Stimulated activated CD4-positive, alpha-beta T cell treated with anti-CD3 and anti-CD28 coated beads, Interleukin-1b, Interleukin-23, amount 100 ng/mL, for 48 hours (primary cell): ENCODE measurements at regions not wholly inside any gene's neighbourhood (a gene's known extent, or its start where the extent isn't known, plus 50 kb on each side); places are given as distances from the start of the nearest gene placed in this dataset.
A peak's percentile ranks its signal among the peaks of the same experiment; 100 is the strongest.

Experiments used
- DNase-seq: peaks from one replicate; pipeline ENCODE4 v3.0.0-alpha.2; 2020

DNA sequence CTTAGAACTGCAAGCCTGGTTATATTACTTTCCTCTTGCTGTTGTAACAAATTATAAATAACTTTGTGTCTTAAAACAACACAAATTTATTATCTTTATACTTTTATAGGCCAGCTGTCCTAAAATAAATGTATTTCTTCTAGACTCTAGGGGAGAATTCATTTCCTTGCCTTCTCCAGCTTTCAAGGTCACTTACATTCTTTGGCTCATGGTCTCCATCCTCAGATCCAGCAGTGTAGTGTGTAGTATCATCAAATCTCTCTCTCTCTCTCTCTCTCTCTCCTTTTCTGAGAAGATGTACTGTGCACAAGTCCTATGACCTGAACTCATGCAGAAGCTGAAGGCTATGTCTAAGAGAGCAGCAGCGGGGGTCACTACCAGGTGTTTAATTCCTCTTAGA, 1510.6 kb downstream of the MRPL39 start:
- no peak for DNase-seq

DNA sequence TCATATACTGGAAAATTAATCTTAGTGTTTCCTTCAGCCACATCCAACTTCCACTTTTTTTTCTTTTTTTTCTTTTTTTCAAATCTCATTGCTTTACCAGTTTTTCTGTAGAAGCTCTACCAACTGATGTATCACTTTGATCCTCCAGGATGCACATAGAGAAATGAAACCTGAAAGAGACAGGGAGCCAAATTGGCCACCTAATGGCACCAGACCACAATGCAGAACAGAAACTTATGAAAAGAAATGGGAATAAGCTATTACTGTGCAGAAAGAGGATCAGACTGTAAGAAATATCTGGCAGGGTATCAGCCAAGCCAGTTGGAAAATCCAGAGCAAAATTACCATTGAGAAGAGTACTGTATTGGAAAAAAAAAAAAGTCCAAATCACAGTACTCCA, 1514.2 kb downstream of the MRPL39 start:
- no peak for DNase-seq

DNA sequence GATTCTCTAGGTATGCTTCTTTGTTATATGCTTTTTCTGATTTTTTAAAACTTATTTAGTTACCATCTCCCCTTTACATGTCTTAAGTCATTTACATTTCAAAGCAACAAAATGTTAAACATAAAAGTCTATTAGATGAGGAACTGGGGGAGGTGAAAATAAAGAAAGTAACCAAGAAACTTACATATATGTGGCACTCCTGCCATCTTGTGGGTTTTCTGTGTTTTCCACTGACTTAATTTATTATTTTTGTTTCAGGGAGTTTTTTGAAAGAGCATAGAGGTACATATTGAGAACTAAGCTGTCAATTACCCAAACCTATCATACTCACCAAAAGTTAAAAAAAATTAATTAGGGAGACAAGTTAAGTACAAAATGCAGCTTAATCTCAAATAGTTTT, 1531.1 kb downstream of the MRPL39 start:
- DNase-seq = no peak

- DNase-seq = no peak
Measured at GRCh38 chr21:24055696-24056095, 1551.6 kb downstream of the MRPL39 start.

- DNase-seq = no peak
Measured at GRCh38 chr21:24050231-24050630, 1557.0 kb downstream of the MRPL39 start.

GRCh38 chr21:24046829-24047443, 1560.3 kb downstream of the MRPL39 start:
- no peak for DNase-seq

- no peak for DNase-seq
Measured at GRCh38 chr21:24045775-24046215, 1561.5 kb downstream of the MRPL39 start.

GRCh38 chr21:24045373-24045772, 1561.9 kb downstream of the MRPL39 start:
- no peak for DNase-seq

- no peak for DNase-seq
Measured at GRCh38 chr21:24042687-24043086, 1564.6 kb downstream of the MRPL39 start.

DNA sequence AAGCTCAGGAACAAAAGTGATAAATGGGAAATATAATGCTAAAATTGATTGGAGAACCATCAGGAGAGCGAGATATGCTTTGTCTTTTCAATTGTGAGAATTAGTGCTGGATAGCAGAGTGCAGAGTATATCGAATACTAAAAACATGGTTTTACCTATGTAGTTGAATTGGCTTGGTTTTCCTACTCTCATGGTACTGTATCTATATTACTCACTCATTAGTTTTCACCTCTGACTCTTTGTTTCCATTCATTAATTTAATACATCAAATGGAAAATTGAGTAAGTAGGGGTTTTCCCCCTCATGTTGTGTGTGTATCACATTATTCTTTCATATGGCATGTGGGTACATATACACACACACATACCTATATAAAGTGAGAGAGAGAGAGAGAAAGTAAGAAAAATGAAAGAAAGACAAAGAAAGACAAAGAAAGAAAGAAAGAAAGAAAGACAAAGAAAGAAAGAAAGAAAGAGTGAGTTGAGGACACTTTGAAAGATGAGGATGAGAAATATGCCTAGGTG, 1574.5 kb downstream of the MRPL39 start:
- DNase-seq = no peak

DNA sequence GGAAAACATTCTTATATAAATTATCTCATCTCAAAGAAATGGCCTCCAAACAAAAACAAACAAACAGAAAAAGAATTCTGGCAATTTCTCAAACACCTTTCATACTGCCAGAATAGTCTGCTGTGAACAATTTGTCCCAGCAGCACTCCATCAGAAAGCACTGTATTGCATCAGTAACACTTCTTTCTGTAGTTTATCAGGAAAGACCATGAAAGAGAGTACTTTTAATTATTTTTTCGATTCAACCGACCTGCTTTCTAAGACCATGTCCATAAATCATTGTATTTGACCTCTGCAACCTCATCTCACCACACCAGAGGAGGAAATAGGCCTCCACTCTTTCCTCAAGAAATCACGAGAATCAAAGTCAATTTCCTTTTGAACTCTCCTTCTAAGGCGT, 1579.9 kb downstream of the MRPL39 start:
- no peak for DNase-seq

DNA sequence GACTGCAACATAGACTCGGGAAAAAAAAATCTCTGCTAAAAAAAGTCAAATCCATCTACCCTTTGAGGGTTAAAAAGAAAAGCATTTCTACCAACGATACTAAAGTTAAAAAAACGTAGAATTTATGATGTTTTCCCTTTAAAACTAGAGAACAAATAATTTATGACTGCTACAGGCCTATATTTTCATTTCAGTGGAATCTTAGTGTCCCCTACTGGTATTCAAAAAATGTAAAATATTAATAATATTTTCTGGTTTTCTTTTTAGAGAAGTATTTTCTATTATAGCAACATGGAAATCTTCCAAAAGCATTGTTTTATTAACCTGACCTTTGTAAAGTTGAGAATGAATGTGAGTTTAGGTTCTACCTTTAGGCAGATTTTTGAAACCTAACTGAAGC, 1582.2 kb downstream of the MRPL39 start:
- no peak for DNase-seq

DNA sequence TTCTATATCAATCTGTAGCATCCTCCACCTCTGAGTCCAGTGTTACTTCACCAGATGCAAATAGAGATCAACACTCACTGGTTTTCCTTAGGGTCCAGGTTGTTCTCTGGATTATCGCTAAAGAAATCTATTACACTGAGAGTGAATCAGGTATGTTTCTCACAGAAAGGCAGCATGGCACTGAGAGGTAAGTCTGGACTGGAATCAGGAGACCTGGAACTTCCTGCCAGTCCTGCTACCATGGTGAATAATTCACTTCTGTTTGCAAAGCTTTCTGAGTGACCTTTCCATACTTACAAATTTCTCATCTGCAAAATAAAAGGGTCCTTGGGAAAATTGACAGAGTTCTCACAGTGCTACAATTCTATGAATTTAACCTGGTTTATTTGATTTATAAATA, 1583.3 kb downstream of the MRPL39 start:
- no peak for DNase-seq

DNA sequence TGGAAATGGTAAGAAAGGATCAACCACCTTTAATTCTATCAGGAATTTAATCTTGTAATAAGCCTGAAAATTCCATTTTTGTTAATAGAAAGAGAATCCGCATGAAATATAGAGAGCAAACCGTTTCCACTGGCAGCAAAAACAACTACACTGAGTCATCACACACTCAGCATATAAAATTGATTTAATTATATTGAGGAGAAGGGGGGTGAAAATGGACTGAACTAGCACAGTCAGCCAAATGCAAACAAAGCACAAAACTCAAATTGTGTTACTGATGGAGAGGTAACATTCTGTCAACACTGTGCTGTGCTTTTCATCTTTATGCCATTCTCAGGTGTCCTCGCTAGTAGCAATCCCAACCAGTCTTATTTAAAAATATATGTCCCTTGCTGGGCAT, 1583.9 kb downstream of the MRPL39 start:
- no peak for DNase-seq

DNA sequence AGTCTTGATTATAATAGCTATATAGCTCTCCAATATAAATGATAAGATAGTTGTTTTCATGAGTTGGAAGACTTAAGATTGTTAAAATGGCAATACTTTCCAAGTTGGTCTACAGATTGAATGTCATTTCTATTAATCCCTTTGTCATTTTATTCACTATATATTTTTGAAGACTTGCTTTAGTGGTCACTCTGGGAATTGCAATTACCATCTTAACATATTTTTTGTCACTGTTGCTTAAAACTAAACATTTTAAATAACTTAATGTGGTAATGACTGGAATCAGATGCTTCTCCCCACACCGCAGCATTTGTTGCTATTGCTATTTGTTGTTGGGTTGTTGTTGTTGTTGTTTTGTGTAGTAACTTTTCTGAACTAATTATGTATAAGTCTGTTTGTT, 1592.9 kb downstream of the MRPL39 start:
- DNase-seq = no peak

DNA sequence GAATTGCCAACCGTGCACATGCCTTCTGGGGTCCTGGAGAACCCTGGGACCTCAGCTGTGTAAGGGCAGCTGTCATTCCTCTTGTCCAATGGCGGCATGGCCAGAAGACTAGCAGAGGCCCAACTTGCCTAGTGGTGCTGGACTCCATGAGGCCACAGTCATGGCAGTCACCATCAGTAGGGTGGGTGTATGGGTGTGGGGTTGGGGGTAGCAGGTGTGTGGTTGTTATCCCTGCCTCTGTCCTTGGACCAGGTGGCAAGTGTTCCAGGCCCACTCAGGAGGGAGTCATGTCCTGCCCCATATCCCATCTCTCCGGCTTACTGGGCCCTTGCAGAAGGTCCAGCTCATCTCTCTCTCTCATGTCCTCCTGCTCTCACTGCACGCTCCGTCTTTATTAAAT, 1596.2 kb downstream of the MRPL39 start:
- DNase-seq = no peak

GRCh38 chr21:24007592-24007991, 1599.7 kb downstream of the MRPL39 start:
- no peak for DNase-seq

GRCh38 chr21:23986987-23987386, 1620.3 kb downstream of the MRPL39 start:
- DNase-seq = no peak

GRCh38 chr21:23986214-23986613, 1621.1 kb downstream of the MRPL39 start:
- no peak for DNase-seq

GRCh38 chr21:23982546-23982945, 1624.7 kb downstream of the MRPL39 start:
- DNase-seq = no peak

DNA sequence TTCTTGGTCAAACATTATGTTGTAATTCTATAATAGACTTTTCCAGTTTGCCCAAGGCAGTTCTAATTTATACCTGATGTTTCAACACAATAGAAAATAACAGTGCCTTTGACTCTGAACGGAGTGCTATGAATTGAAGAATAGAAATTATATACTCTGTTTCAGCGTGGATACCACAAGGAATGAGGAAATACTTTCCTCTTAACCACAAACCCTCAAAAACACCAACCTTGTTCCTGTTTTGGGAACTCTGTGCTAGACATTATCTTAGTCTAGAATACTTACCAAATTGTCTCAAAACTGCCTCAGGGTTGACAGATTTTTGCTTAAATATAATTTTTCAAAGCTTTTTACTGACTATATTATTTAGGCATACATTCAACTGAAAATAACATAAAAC, 1629.3 kb downstream of the MRPL39 start:
- no peak for DNase-seq

DNA sequence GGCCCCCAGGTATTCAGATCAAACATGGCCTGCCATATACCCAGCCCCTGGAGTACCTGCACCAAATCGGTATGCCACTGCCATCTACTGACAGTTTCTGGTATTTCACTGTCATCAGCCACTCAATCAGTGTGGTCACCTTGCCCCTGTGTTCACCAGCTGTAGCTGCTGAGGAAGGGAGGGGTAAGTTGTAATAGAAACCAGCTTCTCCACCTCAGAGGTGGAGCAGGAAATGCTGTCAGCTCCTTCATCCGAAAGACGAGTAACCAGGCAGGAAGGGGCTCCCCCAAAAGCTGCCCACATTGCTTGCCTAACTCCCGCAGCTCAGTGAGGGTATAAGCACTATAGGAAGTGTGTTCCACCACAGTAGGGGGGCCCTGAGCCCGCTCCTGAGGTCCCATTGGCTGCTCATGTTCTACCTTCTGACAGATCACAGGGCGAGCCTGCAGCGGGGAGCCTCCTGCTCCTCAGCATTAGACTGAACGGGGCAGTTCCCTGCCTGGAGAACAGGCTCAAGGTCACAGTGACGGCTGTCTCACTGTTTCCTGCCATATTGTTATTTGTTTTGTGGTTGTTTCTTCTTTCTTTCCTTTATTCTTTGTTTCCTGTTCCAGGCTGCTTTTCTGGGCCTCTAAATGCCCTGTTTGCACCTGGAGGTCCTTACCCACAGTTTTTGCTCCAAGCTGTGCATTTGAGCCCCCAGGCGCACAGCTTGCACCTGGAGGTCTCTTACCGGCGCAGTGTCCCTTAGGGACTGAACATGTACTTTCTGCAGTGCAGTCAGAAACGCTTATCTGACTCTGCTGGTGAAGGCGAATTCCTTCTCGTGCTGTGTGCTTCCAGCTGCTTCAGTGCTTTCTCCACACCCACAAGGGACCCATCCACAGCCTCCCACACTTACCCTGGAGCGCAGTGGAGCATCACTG, 1638.3 kb downstream of the MRPL39 start:
- DNase-seq = peak; percentile 73

DNA sequence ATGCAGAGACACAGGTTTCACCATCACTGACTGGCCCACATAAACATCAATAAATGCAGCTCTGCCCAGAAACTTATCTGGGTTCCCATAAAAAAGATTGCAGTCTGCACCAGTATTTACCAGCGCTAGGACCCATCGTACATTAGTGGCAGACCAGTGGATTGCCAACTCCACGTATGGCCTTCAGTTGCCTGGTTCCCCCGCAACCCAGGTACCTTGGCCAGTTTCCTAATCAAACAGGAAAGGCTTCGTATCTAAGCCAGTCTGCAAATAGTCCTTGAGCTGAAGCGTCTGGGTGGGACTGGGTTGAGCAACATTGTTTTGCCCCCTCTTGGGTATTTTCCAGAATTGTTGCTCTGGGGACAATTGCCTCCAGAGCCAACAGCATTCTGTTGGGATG, 1639.3 kb downstream of the MRPL39 start:
- DNase-seq = no peak

DNA sequence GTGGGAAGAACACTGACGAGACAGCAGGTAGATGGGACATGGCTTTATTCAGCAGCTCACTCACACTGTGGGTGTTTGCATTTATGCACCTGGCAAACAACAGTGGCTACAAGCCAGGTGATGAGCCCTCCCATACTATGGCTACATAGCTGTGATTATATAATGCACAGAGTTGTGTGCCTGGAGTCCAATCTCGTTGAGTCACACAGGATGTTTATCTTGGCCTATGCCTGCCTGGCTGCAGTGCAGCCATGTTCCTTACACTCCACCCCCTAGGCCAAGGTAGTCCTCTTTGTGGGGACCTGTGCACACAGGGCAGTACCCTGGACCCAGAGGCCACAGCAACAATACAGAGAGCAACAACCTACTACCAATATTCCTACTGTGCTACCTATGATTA, 1643.8 kb downstream of the MRPL39 start:
- no peak for DNase-seq
